ENCODE measurements at regions not wholly inside any gene's neighbourhood (a gene's known extent, or its start where the extent isn't known, plus 50 kb on each side); places are given as distances from the start of the nearest gene placed in this dataset.

- H3K27me3 ChIP-seq (ENCODE audit: control insufficient read depth, insufficient read depth, low read length): no peaks in the 10 kb centered on the region
- no peaks in the 10 kb centered on the region for H3K4me1 ChIP-seq (ENCODE audit: control insufficient read depth, insufficient read depth, low read length)
- dilution Hi-C loops (cut with HindIII; ENCODE audit: low sequenced_read_pairs, unreplicated experiment) (no loop called here), in situ Hi-C loops (cut with MboI; ENCODE audit: low sequenced_read_pairs) (no loop called here), intact Hi-C loops (cut with micrococcal nuclease) (no loop called here)
- no peak overlapping the region for H3K4me2 ChIP-seq (ENCODE audit: low read depth, low read length)
- no peak overlapping the region for H4K91ac ChIP-seq (ENCODE audit: insufficient read depth, low read depth, low read length)
- no peak overlapping the region for H4K8ac ChIP-seq (ENCODE audit: low read depth in 2 of 2, low read length in 2 of 2)
- no peak overlapping the region for H3K18ac ChIP-seq (ENCODE audit: low read depth, low read length)
- no peak overlapping the region for H3K4me3 ChIP-seq (ENCODE audit: insufficient read depth, low read depth, low read length)
- H3K14ac ChIP-seq (replicated peaks; ENCODE audit: low read depth, low read length): no peak overlapping the region
- no peak overlapping the region for H3K56ac ChIP-seq (ENCODE audit: extremely low read depth, insufficient read depth, low read length)
- H2BK120ac ChIP-seq (ENCODE audit: low read depth, low read length): no peak overlapping the region
- H2BK15ac ChIP-seq (ENCODE audit: low read depth, low read length): no peak overlapping the region
- WGBS, 2 experiments (ENCODE audit: extremely low coverage in 2 of 2, insufficient read length in 1 of 2): no CpG with 5 or more reads among the region's 2 CpGs
- no TSS peak for BruUV-seq (replicated peaks)
- no peaks in the 10 kb centered on the region for H4K20me1 ChIP-seq (ENCODE audit: insufficient read depth, low read length)
- no peaks in the 10 kb centered on the region for H3K9me1 ChIP-seq (ENCODE audit: insufficient read depth, low read length)
- no peaks in the 10 kb centered on the region for H3K79me1 ChIP-seq (ENCODE audit: low read depth in 1 of 2, low read length in 2 of 2)
- peaks cover 5% of the 10 kb centered on the region for H3K9me3 ChIP-seq (ENCODE audit: control insufficient read depth, insufficient read depth, low read length)
- no peak overlapping the region for H3K27ac ChIP-seq (ENCODE audit: insufficient read depth, low read length)
- CTCF ChIA-PET: no interaction called here
- no peak overlapping the region for H3K23ac ChIP-seq (ENCODE audit: low read depth, low read length)
- no peak overlapping the region for H2AK5ac ChIP-seq (ENCODE audit: low read depth, low read length)
- TF ChIP-seq RCOR1 (IDR thresholded peaks at IDR 0.05; ENCODE audit: insufficient replicate concordance, low read length) (no peak), MAZ (IDR thresholded peaks at IDR 0.05; ENCODE audit: borderline replicate concordance, low read depth, low read length) (no peak), POLR2A (IDR thresholded peaks at IDR 0.05; ENCODE audit: low read depth, low read length) (no peak), CTCF (conservative IDR thresholded peaks at IDR 0.05; ENCODE audit: low read depth, low read length) (no peak), BHLHE40 (IDR thresholded peaks at IDR 0.05; ENCODE audit: low read depth, low read length) (no peak), USF2 (IDR thresholded peaks at IDR 0.05; ENCODE audit: low read depth, low read length) (no peak), CHD1 (IDR thresholded peaks at IDR 0.05; ENCODE audit: low read depth, low read length) (no peak), SMC3 (IDR thresholded peaks at IDR 0.05; ENCODE audit: low read depth, low read length) (no peak), RAD21 (IDR thresholded peaks at IDR 0.05; ENCODE audit: low read length) (no peak), MAFK (IDR thresholded peaks at IDR 0.05; ENCODE audit: low read depth, low read length) (no peak), FOS (IDR thresholded peaks at IDR 0.05; ENCODE audit: low read depth, low read length) (no peak)
- H4K5ac ChIP-seq (ENCODE audit: low read depth, low read length): no peak overlapping the region
- H3K4ac ChIP-seq (ENCODE audit: low read depth, low read length): no peak overlapping the region
- H3K9ac ChIP-seq (ENCODE audit: low read depth, low read length): no peak overlapping the region
- no peaks in the 10 kb centered on the region for H3K36me3 ChIP-seq (ENCODE audit: control insufficient read depth, insufficient read depth, low read length)
- DNase-seq (no peak), ATAC-seq (ENCODE audit: low read depth) (no peak)
- H2BK20ac ChIP-seq (ENCODE audit: low read depth, low read length): no peak overlapping the region
- H2AFZ ChIP-seq (replicated peaks; ENCODE audit: low read length, poor library complexity): no peak overlapping the region
- H2AK9ac ChIP-seq (replicated peaks; ENCODE audit: low read depth, low read length, poor library complexity): no peak overlapping the region
- POLR2A ChIA-PET (ENCODE audit: unreplicated experiment): no interaction called here
- no peak overlapping the region for H2BK5ac ChIP-seq (ENCODE audit: low read depth, low read length, poor library complexity, severe bottlenecking)
These were observed 907.5 kb downstream of the C6orf118 start for GRCh38 chr6:164401871-164402270.

Data from IMR-90 (cell line).